NCI-H748 (cell line): ENCODE measurements at regions not wholly inside any gene's neighbourhood (a gene's known extent, or its start where the extent isn't known, plus 50 kb on each side); places are given as distances from the start of the nearest gene placed in this dataset.
A peak's percentile ranks its signal among the peaks of the same experiment; 100 is the strongest.

Experiments
- DNase-seq: peaks from one replicate; lab custom pipeline; 2025; ENCODE audit not compliant: unreplicated experiment; lab: John Stamatoyannopoulos, UW

- DNase-seq = no peak
These were observed 336.6 kb downstream of the CTTN start for GRCh38 chr11:70734911-70735310.

- no peak for DNase-seq
These were observed 337.6 kb downstream of the CTTN start for GRCh38 chr11:70735976-70736375.

- no peak for DNase-seq
These were observed 338.1 kb downstream of the CTTN start for GRCh38 chr11:70736461-70736860.

GRCh38 chr11:70736937-70737640, 338.8 kb downstream of the CTTN start:
- no peak for DNase-seq

GRCh38 chr11:70737816-70738630, 339.7 kb downstream of the CTTN start:
- no peak for DNase-seq

GRCh38 chr11:70738661-70739060, 340.3 kb downstream of the CTTN start:
- DNase-seq = no peak

GRCh38 chr11:70739091-70739490, 340.8 kb downstream of the CTTN start:
- DNase-seq = no peak

GRCh38 chr11:70739811-70740487, 341.6 kb downstream of the CTTN start:
- DNase-seq = no peak

GRCh38 chr11:70740488-70740851, 342.1 kb downstream of the CTTN start:
- no peak for DNase-seq

- no peak for DNase-seq
These were observed 342.8 kb downstream of the CTTN start for GRCh38 chr11:70741085-70741484.

GRCh38 chr11:70742553-70743291, 344.4 kb downstream of the CTTN start:
- DNase-seq = peak; percentile 12

- DNase-seq = no peak
These were observed 345.0 kb downstream of the CTTN start for GRCh38 chr11:70743329-70743728.

- no peak for DNase-seq
These were observed 345.6 kb downstream of the CTTN start for GRCh38 chr11:70743941-70744351.

GRCh38 chr11:70744396-70745185, 346.3 kb downstream of the CTTN start:
- no peak for DNase-seq

GRCh38 chr11:70745451-70745850, 347.1 kb downstream of the CTTN start:
- no peak for DNase-seq

GRCh38 chr11:70745941-70746340, 347.6 kb downstream of the CTTN start:
- DNase-seq = no peak

GRCh38 chr11:70746351-70746750, 348.0 kb downstream of the CTTN start:
- no peak for DNase-seq

GRCh38 chr11:70747285-70747684, 349.0 kb downstream of the CTTN start:
- DNase-seq = no peak

- DNase-seq = no peak
These were observed 349.6 kb downstream of the CTTN start for GRCh38 chr11:70747921-70748320.

GRCh38 chr11:70751142-70751734, 352.9 kb downstream of the CTTN start:
- peak; percentile 36 for DNase-seq
